ENCODE measurements at regions not wholly inside any gene's neighbourhood (a gene's known extent, or its start where the extent isn't known, plus 50 kb on each side); places are given as distances from the start of the nearest gene placed in this dataset.

DNA sequence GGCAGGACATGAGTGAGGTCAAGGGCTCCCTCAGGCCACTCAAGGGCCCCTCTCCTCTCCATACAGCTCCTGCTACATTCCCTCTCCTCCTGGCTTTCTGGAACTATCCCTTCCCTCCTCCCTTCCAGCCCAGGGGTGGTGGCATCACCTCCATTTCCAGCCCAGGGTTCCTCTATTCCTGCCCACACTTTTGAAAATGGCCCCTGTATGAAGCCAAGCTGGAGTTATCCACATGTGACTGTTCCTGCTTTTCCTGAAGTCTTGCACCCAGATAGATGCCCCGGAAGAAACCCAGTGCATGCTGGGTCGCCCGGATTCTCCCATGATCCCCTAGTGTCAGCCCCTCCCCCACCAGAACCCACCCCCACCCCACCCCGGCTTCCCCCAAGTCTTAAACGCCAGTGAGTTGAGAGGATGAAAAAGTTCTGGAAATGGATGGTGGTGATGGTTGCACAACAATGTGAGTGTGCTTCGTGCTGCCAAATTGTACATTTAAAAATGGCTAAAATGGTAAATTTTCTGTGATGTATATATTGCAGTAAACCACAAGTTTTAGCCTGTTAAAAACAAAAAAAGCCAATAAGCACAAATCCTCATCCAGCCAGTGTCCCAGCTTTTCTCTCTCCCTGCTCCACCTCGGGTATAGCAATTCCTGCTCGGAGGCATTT, 136.9 kb downstream of the SCARB1 start:
- no peak for DNase-seq

DNA sequence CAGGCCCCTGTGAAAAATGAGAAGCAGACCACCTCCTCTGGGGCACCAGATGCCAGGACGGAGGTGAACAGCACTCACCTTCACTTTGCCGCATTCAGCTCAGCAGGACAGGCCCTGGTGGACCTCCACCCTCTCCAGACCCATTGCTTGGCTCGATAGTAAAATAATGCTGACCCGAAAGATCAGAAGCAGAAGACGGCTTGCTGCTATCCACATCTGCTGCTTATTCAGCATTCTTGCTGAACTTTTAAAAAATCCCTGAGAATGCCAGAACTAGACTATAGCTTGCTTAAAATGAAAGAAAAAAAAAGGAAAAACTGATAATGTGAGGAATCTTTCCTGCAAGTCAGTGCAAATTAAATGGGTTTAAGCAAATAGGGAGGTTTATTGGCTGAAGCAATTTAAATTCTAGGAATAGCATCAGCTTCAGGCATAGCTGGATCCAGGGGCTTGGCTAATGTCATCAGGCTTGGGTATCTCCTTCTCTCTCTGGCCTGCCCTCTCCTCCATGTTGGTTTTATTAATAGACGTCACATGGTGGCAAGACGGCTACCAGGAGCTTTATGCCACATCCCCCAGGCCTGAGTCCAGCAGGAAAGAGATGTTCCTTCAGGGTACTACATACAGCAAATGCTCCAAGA, 137.9 kb downstream of the SCARB1 start:
- no peak for DNase-seq

DNA sequence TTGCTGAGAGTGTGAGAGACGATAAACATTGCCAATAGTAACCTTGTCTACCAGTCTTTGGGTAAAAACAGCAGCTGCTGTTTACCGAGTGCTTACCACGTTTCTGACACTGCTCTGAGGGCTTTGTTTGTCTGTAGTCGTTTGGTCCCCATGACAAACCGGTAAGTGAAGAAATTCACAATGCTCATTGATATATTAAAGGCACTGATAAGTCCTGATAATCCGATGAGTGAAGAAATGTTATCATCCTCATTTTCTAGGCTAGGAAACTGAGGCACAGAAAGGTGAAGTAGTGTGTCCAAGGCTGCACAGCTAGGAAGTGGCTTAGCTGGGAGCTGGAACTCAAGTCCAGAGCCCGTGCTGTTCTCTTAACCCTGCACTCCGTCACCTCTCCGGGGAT, 138.6 kb downstream of the SCARB1 start:
- no peak for DNase-seq

DNA sequence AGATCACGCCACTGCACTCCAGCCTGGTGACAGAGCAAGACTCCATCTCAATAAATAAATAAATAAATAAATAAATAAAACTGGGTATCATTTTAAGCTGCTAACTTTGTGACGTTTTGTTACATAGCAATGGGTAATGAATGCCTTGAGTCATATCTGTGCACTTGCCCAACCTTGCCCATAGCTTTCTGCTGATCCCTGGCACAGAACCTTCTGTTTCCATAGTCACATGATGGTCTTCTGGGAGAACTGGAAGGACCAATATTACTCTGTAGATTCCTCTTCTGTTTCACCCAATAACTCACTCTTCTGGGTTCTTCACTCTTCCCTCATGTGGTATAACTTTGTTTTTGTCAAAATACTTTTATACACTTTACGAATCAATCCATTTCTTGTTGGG, 140.8 kb downstream of the SCARB1 start:
- DNase-seq = no peak

DNA sequence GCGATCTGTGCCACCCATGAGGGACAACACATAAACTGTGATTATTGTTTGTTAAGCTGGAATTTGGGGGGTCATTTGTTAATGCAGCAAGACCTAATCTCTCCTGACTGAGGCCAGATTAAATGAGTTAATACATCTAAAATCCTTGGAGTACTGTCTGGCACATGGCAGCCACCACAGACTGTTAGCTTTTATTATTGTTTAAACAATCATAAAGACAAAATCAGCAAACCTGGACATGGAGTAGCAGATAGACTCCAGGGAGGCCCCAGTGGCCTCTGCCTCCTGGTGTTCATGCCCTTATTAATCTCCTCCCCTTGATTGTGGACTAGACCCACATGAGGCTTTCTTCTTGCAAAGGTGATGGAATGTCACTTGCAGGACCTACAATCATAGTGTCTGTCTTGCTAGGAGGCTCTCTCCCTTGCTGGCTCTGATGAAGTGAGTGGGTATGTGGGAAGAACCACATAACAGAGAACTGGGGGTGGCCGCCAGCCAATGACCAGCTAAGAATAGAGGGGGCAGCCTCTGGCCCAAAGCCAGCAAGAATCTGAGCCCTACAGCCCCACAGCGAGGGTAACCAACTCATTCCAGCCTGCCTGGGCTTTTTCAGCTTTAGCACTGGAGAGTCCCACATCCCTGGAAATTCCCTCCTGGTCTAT, 142.0 kb downstream of the SCARB1 start:
- DNase-seq = no peak

DNA sequence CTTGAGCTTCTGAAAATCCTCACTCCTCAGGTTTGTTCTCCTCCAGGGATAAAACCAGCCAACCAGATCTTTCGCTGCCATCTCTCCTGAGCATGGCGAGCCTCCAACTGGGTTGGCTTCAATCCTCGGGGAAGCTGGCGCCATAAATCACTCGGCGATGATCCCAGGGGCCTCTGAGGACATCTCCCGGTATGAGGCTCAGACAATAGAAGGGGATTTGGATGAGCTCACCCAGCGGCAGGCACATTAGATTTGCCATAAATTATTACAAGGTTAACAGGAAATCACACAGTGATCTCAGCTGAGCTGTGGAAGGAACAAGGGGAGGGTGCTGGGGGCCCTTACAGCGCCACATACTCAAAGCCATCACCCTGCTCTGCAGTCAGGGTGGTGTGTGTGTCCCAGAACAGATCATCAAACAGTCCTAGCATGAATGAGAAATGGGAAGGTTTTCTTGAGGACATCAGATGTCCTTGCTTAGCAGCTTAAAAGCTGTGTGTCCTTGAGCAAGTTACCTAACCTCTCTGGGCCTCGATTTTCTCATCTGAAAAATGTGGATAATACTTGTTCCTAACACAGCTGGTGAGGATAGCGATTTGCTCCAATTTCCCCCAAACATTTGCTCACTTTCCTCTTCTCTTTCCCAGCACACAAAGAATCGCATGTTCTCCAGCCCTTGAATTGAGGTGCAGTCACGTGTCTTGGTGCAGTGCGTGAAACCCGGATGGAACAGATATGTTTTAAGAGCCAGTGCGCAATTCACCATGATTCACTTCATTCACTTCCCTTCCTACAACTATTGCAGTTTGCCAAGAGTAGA, 142.8 kb downstream of the SCARB1 start:
- DNase-seq = peak; percentile 91

DNA sequence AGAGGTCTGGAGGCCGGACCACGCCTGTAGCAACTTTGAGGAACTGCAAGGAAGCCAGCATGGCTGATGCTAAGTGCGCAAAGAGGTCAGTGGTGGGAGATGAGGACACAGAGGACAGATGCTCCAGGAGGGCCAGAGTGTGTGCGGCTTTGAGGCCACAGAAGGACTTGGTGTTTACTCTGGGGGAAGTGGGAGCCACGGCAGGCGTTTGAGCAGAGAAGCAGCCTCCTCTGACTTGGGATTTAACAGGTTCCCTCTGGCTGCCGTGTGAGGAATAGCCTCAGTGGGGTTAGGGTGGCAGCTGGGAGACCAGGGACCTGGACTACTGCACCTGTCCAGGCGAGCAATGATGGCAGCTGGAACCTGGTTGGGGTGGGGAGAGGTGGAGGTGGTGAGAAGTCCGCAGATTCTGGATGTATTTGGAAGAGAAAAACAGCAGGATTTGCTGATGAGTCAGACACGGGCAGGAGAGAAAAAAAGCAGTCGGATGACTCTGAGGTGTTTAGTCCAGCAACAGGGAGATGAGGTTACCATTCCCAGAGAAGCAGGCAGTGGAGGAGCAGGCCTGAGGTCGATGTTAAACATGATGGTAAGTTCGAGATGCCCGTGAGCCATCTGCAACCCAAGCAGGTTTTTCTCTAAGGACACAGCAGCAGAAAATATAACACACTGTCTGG, 143.5 kb downstream of the SCARB1 start:
- peak; percentile 85 for DNase-seq

DNA sequence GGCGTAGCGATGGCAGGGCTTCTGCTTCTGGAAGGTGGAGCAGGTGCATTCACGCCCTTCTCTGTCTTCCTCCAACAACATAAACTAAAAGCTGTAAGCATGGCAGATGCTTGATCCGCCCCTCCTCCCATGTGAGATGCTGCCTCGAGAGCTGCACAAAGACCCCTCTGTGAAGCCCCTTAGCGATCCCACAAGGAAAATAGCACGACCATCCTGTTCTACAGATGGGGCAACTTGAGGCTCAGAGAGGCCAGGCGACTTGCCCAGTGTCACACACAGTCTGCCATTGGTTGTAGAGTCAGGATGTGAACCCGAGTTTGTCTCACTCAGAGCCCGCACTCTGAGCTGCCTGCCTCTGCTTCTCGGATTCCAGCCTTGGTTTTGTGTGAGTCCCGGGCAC, 144.4 kb downstream of the SCARB1 start:
- DNase-seq = no peak

DNA sequence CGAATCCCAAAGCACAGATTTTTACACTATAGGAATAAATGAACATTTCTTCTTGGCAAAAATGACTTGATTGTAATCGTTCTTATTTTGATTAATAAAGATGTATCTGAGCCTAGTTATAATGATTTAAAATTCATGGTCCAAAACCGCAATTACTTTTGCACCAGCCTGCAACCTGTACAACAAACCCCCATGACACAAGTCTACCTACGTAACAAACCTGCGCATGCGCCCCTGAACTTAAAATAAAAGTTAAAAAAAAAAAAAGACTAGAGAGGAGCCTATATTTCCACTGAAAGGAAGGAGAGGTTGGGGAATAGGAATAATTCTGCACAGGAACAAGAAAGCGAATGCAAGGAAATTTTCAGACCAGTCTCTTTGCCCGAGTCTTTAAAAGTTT, 145.2 kb downstream of the SCARB1 start:
- DNase-seq = no peak

DNA sequence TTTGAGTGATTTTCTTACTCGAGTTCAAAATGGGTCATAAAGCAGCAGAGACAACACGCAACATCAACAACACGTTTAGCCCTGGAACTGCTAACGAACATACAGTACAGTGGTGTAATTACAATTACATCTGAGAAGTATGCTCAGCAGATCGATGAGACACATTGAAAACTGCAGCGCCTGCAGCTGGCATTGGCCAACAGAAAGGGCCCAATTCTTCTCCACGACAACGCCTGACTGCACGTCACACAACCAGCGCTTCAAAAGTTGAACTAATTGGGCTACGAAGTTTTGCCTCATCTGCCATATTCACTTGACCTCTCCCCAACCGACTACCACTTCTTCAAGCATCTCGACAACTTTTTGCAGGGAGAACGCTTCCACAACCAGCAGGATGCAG, 145.6 kb downstream of the SCARB1 start:
- DNase-seq = peak; percentile 27

DNA sequence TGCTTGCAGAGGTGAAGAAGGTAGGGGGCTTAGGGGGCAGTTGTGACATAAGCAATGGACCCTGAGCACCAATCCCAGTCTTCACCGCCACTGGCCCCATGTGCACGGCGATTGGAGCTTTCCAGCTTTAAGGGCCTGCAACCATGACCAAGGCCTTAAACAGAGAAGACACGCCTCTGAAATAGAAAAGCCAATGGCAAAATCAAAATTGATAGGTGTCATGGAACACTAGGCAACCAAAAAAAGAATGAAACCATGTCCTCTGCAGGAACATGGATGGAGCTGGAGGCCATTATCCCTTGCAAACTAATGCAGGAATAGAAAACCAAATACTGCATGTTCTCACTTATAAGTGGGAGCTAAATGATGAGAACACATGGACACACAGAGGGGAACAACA, 146.3 kb downstream of the SCARB1 start:
- DNase-seq = no peak

DNA sequence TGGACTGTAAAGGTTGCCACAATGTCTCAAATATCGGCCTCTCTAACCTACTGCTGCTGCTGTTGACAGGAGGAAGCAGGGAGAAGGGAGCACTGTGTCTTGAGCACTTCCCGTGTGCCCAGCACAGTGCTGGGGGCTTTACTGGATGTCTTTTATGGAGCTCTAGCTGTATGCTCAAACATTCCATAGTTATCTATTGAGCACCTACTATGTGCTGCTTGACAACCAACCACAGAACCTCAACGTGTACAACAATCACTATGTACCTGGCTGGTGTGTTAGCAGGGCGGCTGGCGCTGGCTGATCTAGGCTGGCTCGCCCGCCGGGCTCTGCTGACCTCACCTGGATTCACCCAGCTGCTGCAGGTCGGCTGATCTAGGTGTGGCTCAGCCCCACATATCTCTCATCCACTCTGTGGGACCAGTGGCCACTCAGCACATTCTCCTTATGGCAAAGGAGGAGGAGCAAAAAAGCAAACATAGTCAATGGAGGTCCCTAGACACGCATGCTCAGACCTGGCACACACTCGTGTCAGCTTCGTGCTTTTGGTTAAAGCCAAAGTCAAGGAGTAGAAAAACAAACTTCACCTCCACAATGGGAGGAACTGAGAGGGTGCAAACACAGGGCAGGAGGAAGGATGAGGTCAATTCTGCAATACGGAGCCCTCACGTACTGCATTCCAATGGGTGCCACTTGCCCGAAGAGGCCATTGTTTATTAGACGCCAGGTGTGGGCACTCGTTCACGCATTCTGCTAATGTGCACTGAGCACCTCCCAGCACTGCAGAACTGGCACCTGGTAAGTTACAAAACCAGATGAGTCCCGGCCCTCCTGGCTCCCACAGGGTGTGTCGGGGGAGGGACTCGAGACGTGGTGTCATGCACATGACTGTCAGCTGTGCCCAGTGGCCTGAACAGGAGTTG, 147.2 kb downstream of the SCARB1 start:
- DNase-seq = no peak

DNA sequence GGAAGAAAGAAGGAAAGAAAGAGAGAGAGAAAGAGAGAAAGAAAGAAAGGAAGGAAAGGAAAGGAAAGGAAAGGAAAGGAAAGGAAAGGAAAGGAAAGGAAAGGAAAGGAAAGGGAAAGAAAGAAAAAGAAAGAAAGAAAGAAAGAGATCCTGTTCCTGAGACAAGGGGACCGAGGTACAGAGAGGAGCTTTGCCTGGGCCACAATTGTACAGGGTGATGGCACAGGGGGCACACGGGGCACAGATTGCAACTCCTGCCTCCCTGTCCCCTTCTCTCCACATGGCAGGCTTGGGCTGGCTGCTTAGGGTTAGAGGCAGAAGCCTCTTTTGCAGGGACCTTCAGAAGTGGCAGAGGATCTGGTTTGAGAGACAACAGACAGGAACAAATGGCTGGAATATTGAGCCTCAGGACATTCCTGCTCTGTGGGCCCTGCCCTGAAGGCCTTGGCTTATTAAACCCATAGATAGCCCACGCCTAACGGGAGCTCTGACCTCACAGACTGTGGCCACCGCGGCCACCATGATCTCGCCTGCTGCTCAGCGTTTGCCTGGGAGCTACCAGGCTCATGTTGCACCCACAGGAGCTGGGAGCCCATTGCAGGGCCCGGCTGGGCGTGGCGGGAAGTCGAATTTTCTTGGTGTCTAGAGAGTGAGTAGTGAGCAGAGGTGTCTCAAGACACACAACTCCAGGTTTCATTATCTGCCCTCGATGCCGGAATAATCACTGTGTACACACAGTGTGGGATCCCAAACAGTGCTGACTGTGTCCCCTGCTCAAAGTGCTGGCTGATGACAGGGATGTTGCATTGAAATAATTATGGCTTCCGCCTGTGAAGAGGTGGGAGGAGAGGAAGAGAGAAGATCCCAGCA, 147.9 kb upstream of the NCOR2 start:
- peak; percentile 76 for DNase-seq

DNA sequence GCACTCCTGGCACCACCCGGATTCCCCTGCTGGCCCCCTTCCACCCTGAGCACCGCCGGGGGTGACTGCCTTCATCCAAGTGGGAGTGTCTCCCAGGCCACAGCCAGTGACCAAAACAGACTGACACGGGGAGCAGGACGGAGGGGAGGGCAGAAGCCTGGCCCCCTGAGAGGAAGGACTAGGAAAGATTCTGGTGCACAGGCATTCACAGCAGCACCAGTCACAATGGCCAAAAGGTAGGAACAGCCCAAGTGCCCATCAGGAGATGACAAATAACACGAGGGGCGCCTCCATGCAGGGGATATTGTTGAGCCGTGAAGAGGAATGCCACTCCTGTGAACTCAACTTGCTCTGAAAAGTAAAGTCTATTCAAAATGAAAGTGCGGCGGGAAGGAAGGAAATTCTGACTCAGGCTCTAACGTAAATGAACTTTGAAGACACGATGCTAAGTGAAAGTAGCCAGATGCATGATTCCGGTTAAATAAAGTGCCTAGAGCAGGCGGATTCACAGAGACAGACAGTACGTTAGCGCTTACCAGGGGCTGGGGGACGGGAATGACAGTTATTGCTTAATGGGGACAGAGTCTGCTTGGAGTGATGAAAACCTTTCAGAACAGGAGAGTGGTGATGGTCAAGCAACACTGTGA, 146.1 kb upstream of the NCOR2 start:
- DNase-seq = no peak

DNA sequence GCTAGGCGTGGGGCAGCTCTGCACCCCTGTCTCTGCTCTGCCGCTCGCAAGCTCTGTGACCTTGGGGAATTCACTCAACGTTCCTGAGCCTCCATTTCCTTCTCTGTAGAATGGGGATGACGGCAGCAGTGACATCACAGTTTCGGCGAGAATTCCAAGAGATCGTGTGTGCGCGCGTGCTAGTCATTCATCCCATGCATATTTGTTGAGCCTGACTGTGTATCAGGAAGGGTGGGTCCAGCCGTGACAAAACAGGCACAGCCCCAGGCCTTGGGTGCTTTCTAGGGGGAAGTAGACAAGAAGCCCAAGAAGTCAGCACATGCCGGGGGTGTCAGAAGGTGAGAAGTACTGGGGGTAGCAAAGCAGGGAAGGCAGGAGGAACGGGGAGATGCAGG, 145.6 kb upstream of the NCOR2 start:
- no peak for DNase-seq

DNA sequence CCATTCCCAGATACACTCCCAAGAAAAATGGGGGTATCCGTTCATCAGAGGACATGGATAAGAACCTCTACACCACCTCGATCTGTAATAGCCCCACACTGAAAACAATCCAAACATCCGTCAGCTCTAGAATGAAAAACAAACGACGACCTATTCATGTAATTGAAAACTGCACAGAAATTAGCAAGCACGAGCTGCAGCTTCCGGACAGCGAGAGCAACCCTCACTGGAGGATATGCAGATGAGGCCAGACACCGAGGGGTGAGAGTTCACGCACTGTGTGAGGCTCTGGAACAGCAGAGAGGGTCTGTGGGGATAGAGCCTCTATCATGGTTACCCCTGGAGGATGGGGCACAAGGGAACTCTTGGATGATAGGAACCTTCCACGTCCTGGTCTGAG, 143.9 kb upstream of the NCOR2 start:
- no peak for DNase-seq

DNA sequence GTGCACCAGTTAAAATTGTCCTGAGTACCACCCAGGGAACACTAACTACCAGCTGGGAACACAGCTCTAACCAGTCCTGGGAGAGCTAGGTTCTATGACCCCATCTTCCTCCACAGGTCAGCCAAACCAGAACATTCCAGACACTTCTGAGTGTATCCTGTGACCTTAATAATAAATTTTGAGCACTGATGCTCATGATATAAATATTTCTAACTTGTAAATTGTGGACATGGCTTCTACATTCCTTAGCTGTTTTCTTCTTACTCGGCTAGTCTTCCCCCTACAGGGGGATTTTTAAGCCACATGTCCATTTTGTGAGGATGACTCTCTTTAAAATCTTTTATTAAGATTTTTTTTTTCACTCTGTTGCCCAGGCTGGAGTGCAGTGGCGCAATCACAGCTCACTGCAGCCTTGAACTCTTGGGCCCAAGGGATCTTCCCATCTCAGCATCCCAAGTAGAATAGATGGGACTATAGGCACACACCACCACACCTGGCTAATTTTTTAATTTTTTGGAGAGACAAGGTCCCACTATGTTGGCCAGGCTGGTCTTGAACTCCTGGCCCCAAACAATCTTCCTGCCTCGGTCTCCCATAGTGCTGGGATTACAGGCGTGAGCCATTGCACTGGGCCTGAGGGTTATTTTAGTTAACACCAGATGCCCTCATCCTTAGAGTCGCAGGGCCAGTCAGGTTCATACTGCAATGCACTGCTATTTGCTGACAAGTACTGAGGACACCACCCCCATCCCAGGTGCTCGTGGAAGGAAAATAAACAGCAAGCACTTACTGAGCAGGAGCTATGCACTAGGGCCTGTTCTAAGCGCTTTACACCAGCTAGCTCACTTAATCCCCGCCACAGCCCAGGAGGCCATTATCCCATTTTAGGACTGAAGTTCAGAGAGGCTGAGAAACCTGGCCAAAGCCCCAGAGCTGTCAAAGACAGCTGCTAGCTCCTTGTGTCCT, 142.6 kb upstream of the NCOR2 start:
- peak; percentile 25 for DNase-seq

DNA sequence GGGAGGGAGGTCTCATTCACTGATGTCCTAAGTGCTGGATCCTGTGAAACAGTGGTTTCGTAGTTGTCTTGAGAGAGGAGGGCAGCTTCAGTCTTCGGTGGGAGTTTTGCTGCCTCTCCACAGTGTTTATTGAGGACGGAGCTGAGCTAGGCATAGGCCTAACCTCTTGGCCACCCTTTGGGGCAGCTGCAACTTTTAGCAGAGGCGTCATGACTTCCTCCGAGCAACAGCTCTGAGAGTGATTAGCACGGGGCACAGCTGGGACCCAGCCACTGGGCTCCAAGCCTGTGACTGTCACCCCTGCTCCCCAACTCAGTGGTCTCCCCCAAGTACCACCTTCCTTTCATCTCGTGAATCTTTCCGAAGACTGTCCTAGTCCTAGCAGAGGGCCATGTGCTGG, 139.9 kb upstream of the NCOR2 start:
- no peak for DNase-seq

DNA sequence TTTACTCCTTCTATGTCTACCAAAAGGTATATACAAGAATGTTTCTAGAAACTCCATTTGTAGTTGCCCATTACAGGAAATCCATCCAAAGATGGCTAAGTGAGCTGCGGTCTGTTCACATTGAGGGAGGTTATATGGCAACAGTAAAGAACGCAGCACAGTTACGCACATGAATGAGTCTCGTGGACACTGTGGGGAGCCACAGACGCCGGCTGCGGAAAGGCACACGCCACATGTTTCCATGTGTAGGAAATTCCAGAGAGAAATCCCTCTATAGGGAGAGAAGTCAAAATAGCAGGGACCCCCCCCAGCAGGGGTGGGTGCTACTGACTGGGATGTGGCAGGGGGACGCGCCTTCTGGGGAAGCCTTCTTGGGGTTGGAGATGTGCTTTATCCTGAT, 139.0 kb upstream of the NCOR2 start:
- no peak for DNase-seq

Data from NCI-H146 (cell line).